DMS 273 treated with DMSO at 0.1 percent for 48 hours (cell line): ENCODE measurements at regions not wholly inside any gene's neighbourhood (a gene's known extent, or its start where the extent isn't known, plus 50 kb on each side); places are given as distances from the start of the nearest gene placed in this dataset.

ENCODE experiments used
- DNase-seq: peaks from one replicate; lab custom pipeline; 2025; lab: John Stamatoyannopoulos, UW

DNA sequence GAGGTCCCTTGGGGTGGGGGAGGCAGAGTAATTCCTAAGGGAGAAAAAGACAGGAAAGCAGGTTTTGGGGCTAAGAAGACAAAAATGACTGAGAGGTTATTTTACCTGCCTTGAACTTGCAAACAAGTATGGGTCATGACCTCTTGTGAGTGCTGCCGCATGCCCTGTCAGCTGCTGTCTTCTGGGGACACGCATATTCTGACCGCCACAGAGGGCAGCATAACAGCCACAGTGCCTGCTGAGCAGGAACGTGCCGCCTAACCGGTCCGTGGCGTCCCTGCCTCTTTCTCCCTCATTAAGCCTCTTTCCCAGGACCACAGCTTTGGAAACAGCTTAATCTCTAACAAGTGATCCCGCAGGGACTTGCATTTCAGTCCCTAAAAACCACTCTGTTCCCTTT, 51.3 kb upstream of the KCNA1 start:
- DNase-seq, result no peak

DNA sequence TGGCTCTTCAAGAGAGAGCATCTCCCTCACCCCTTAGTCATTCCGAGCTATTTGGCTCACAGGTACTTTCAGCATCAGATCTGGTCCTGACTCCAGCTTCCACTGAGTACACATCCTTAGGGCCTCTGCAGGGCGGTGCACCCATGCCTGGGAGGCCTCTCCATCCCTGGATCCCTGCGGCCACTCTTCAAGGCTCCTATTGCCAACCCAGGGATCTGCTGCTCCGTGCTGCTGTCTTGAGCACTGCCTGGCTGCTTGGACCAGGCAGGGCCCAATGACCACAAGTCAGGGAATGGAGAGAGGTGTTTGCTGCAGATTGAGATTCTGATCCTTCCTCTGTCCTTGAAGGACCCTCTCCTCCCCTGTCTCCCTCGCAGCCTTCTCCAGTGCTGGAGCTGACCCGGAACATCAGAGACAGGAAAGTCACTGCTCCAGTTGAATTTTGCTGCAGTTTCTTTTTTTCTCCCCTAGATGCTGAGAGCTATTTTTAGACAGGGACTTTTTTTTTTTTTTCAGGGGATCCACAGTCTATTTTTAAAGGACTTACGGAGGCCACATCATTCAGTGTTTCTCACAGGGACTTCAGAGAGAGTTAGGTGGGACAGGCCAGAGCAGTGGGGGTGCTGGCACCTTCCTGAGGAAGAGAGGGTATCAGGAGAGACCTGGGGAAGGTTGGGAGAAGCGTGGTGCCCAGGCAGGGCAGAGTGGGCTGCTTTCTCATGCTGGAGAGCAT, 50.1 kb upstream of the KCNA1 start:
- no peak for DNase-seq
